HG03064 (cell line): ENCODE measurements at regions not wholly inside any gene's neighbourhood (a gene's known extent, or its start where the extent isn't known, plus 50 kb on each side); places are given as distances from the start of the nearest gene placed in this dataset.
"Not testable (repeated sequence)": the region's sequence is repeated elsewhere in the genome, so short reads cannot be mapped to it uniquely, and the experiment has no call there.

ENCODE experiments used
- ATAC-seq: cut with Tn5 transposase; IDR thresholded peaks from one replicate; pipeline ENCODE4 v1.9.1; 2021; ENCODE audit warnings: low read depth; ENCODE audit not compliant: unreplicated experiment

GRCh38 chr6:140208286-140208685, 833.8 kb upstream of the CITED2 start:
- no peak for ATAC-seq

- no peak for ATAC-seq
These were observed 831.5 kb upstream of the CITED2 start for GRCh38 chr6:140205795-140206593.

GRCh38 chr6:140204154-140204553, 829.7 kb upstream of the CITED2 start:
- ATAC-seq = no peak

- ATAC-seq = no peak
These were observed 829.3 kb upstream of the CITED2 start for GRCh38 chr6:140203661-140204147.

- ATAC-seq = no peak
These were observed 828.6 kb upstream of the CITED2 start for GRCh38 chr6:140202964-140203515.

GRCh38 chr6:140201787-140202458, 827.5 kb upstream of the CITED2 start:
- ATAC-seq = no peak

GRCh38 chr6:140193269-140193668, 818.8 kb upstream of the CITED2 start:
- no peak for ATAC-seq

- no peak for ATAC-seq
These were observed 817.6 kb upstream of the CITED2 start for GRCh38 chr6:140192018-140192417.

GRCh38 chr6:140189263-140189662, 814.8 kb upstream of the CITED2 start:
- not testable (repeated sequence) for ATAC-seq

GRCh38 chr6:140185991-140186390, 811.5 kb upstream of the CITED2 start:
- no peak for ATAC-seq

GRCh38 chr6:140183881-140184280, 809.4 kb upstream of the CITED2 start:
- ATAC-seq = no peak

- ATAC-seq = no peak
These were observed 808.4 kb upstream of the CITED2 start for GRCh38 chr6:140182821-140183220.

- no peak for ATAC-seq
These were observed 807.4 kb upstream of the CITED2 start for GRCh38 chr6:140181876-140182275.

- ATAC-seq = no peak
These were observed 805.9 kb upstream of the CITED2 start for GRCh38 chr6:140180306-140180705.

GRCh38 chr6:140178935-140179334, 804.5 kb upstream of the CITED2 start:
- no peak for ATAC-seq

- ATAC-seq = no peak
These were observed 804.1 kb upstream of the CITED2 start for GRCh38 chr6:140178520-140178919.

GRCh38 chr6:140176306-140176705, 801.9 kb upstream of the CITED2 start:
- no peak for ATAC-seq

- ATAC-seq = no peak
These were observed 801.0 kb upstream of the CITED2 start for GRCh38 chr6:140175486-140175885.

- no peak for ATAC-seq
These were observed 800.1 kb upstream of the CITED2 start for GRCh38 chr6:140174524-140174923.

GRCh38 chr6:140168365-140168764, 793.9 kb upstream of the CITED2 start:
- no peak for ATAC-seq

GRCh38 chr6:140160909-140161308, 786.5 kb upstream of the CITED2 start:
- ATAC-seq = no peak

GRCh38 chr6:140160494-140160893, 786.0 kb upstream of the CITED2 start:
- no peak for ATAC-seq
